ENCODE measurements at regions not wholly inside any gene's neighbourhood (a gene's known extent, or its start where the extent isn't known, plus 50 kb on each side); places are given as distances from the start of the nearest gene placed in this dataset.

- TF ChIP-seq POLR2AphosphoS5 (IDR thresholded peaks at IDR 0.05) (no peak), POLR2A (IDR thresholded peaks at IDR 0.05) (no peak)
- TF ChIP-seq, protein P1, sequence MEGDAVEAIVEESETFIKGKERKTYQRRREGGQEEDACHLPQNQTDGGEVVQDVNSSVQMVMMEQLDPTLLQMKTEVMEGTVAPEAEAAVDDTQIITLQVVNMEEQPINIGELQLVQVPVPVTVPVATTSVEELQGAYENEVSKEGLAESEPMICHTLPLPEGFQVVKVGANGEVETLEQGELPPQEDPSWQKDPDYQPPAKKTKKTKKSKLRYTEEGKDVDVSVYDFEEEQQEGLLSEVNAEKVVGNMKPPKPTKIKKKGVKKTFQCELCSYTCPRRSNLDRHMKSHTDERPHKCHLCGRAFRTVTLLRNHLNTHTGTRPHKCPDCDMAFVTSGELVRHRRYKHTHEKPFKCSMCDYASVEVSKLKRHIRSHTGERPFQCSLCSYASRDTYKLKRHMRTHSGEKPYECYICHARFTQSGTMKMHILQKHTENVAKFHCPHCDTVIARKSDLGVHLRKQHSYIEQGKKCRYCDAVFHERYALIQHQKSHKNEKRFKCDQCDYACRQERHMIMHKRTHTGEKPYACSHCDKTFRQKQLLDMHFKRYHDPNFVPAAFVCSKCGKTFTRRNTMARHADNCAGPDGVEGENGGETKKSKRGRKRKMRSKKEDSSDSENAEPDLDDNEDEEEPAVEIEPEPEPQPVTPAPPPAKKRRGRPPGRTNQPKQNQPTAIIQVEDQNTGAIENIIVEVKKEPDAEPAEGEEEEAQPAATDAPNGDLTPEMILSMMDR (IDR thresholded peaks at IDR 0.05), result no peak
Observed at GRCh38 chr6:103153016-103153415, 1706.7 kb downstream of the HACE1 start.
